GM21360 (cell line): ENCODE measurements at regions not wholly inside any gene's neighbourhood (a gene's known extent, or its start where the extent isn't known, plus 50 kb on each side); places are given as distances from the start of the nearest gene placed in this dataset.
"Not testable (repeated sequence)": the region's sequence is repeated elsewhere in the genome, so short reads cannot be mapped to it uniquely, and the experiment has no call there.

ENCODE experiments used
- ATAC-seq: cut with Tn5 transposase; IDR thresholded peaks from one replicate; pipeline ENCODE4 v1.9.1; 2021; ENCODE audit warnings: mild to moderate bottlenecking, moderate library complexity; ENCODE audit not compliant: unreplicated experiment

DNA sequence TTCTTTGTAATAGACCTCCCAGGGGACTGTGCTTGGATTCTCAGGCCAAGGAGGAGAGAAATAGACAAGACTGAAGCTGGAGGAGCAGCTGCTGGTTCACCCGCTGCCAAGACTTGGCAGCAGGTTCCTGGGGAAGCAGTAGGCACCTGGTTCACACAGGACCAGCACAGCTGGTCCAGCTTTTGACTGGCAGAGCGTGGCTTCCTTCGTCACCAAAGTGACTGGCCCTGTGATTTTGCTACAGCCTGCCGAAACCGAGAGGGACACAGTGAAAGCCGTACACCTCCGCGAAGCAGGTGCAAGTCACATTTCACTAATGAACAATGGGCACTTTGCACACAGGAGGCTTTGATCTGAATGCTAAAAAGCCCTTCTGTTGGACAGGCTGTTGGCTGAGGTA is 199.0 kb downstream of the RNF144B start:
- no peak for ATAC-seq

- ATAC-seq: no peak
Measured at GRCh38 chr6:18595774-18596530, 208.8 kb downstream of the RNF144B start.

- no peak for ATAC-seq
Measured at GRCh38 chr6:18596531-18596835, 209.3 kb downstream of the RNF144B start.

DNA sequence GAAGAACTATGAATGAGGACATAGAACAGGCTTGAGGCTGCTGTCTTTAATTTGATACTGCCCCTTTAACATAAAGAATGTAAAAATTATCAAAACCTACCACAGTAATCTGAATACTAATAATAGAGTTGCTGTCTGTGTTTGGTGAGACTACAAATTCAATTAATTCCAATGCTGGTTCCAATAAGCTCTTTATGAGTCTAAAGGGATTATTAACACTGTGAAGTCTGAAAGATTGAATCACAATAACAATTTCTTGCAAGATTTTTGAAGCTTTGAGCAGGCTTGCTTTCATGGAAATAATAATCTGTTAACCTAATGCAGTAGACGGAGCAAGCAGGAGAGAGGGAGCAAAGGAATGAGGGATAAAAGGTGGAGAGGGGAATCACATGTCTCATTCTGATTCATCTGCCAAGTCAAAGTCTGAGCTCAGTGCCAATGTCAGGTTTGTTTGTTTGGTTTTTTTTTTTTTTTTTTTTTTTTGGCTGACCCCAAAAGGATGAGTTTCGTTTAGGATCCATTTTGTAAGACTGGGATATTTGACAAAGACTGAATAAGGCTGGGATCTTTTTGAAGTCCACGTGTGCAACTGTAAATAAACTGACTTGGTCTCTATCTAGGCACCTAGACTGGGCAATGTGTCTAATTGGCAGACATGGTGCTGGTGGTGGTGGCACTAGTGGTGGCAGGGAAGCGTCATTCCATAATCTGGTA is 211.6 kb downstream of the RNF144B start:
- ATAC-seq: no peak

- ATAC-seq: no peak
Measured at GRCh38 chr6:18600255-18600654, 213.1 kb downstream of the RNF144B start.

GRCh38 chr6:18601516-18602020 is 214.4 kb downstream of the RNF144B start:
- no peak for ATAC-seq

DNA sequence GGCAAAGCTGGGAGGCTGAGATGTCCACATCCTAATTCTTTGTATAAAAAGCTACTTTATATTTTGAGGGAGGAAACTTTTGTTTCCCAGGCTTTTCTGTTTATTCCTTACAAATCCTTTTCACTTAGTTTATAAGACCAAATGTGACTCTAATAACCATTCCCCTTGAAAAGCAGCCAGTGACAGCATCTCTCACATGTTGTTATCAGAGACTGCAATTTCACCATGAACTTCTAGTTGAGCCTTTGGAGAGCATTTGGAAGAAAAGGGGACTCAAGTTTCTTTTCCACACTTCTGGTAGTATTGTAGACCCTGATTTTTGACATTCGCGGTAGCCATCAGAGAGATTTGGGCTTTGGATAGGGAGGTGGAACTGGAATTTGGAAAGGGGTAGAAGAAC is 215.8 kb downstream of the RNF144B start:
- ATAC-seq: no peak

- ATAC-seq: no peak
Measured at GRCh38 chr6:18603361-18603760, 216.2 kb downstream of the RNF144B start.

GRCh38 chr6:18605841-18606240 is 218.7 kb downstream of the RNF144B start:
- no peak for ATAC-seq

GRCh38 chr6:18609715-18610114 is 222.6 kb downstream of the RNF144B start:
- no peak for ATAC-seq

- ATAC-seq: no peak
Measured at GRCh38 chr6:18613319-18613925, 226.3 kb downstream of the RNF144B start.

- no peak for ATAC-seq
Measured at GRCh38 chr6:18629571-18629970, 242.4 kb downstream of the RNF144B start.

DNA sequence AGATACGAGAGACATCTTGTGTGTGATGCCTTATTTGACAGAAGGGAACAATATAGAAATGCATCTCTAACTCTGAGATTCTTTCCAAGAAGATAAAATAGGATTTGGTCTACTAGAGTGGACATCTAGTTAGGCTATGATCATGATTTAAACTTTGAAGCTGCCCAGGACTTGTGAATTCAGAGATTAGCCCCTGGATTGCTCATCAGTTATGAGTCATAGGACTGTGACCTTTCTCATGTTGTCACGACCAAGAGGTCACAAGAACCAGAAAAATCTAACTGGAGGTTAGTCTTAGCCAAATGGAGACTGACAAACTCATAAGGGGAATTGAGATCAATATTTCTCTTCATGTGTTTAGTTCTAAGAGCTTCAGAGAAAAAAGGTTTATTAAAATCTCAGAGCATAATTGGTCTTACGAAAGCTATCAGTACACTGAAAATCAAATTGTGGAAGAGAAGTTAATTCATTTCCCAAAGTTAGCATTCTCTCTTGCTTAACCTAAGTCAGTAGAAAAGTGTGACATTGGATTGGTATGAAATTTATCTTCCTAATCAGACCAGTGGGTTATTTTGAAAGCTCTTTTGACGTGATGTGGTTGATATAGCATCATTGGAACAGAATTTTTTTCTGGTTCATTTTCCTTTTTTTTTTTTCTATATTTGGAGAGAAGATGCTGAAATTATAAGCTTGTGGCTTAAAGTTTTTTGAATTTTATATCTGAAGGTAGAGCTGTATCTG is 245.7 kb downstream of the RNF144B start:
- no peak for ATAC-seq

GRCh38 chr6:18634912-18635311 is 247.8 kb downstream of the RNF144B start:
- ATAC-seq: no peak

- ATAC-seq: no peak
Measured at GRCh38 chr6:18640134-18640533, 253.0 kb downstream of the RNF144B start.

- ATAC-seq: no peak
Measured at GRCh38 chr6:18640754-18641153, 253.6 kb downstream of the RNF144B start.

DNA sequence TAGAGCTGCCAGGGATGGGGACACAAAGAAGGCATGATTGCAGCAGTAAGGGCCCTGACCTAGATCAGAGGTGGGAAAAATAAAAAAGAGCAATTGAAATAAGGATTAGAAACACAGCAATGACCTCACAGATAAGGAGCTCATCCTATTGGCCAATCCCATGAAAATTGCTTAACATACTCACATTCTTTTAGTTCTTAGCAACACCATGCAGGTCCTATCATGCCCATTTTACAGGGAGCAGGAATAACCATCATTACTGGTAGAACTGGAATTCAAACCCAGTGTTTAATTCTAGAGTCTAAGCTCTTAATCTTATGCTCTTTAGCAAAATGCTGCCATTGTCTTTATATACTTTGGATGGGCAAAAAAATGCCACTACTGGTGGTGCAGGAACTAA is 267.7 kb downstream of the RNF144B start:
- ATAC-seq: no peak

DNA sequence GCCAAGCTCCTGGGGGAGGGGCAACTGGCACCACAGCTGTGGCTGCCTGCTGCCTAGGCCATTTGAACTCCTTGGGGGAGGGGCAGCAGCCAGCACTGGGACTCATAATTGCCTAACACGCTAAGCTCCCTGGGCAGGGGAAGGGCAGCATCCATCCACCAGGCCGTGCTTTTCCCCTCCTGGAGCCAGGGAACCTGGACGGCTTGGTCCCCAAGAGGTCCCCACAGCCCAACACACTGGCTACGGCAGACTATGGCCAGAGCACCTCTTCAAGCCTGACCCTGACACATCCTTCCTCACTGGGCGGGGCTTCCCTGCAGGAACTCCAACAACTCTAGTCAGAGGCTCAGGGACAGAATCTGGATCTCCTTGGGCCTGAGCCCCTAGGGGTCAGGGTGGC is 269.4 kb downstream of the RNF144B start:
- ATAC-seq: no peak

DNA sequence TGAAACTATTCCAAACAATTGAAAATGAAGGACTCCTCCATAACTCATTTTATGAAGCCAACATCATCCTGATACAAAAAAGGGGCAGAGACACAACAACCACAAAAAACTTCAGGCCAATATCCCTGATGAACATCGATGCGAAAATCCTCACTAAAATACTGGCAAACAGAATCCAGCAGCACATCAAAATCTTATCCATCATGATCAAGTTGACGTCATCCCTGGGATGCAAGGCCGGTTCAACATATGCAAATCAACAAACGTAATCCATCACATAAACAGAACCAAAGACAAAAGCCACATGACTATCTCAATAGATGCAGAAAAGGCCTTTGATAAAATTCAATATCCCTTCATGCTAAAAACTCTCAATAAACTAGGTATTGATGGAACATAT is 272.8 kb downstream of the RNF144B start:
- ATAC-seq: not testable (repeated sequence)

- ATAC-seq: no peak
Measured at GRCh38 chr6:18663011-18663410, 275.9 kb downstream of the RNF144B start.

DNA sequence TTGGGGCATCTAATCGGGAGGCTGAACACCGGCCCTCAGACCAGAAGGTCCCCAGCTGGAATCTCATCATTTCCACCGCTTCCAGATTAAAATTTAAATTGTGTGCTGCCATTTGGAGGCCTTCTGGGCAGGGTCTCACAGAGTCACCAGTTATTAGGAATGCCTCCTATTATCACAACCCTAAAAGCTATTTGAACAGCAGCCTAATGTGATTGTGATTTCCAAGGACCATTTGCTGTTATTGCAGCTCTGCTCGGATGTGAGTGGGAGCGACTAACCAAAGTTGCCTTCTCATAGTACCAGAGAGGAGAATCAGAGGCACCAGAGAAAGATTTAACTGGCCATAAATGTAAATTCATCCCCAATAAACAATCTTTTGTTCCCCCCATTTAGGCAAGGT is 277.3 kb downstream of the RNF144B start:
- ATAC-seq: no peak
